ENCODE measurements at regions not wholly inside any gene's neighbourhood (a gene's known extent, or its start where the extent isn't known, plus 50 kb on each side); places are given as distances from the start of the nearest gene placed in this dataset.
"Not testable (repeated sequence)": the region's sequence is repeated elsewhere in the genome, so short reads cannot be mapped to it uniquely, and the experiment has no call there.

GRCh38 chr4:138347561-138347960 is 105.4 kb upstream of the SLC7A11 start:
- DNase-seq, result no peak

- no peak for DNase-seq
Observed at GRCh38 chr4:138344851-138345250, 102.7 kb upstream of the SLC7A11 start.

GRCh38 chr4:138344054-138344453 is 101.9 kb upstream of the SLC7A11 start:
- DNase-seq, result no peak

- no peak for DNase-seq
Observed at GRCh38 chr4:138341739-138342415, 99.7 kb upstream of the SLC7A11 start.

GRCh38 chr4:138338840-138339239 is 96.7 kb upstream of the SLC7A11 start:
- DNase-seq, result no peak

GRCh38 chr4:138338222-138338621 is 96.1 kb upstream of the SLC7A11 start:
- not testable (repeated sequence) for DNase-seq

GRCh38 chr4:138334346-138335016 is 92.3 kb upstream of the SLC7A11 start:
- no peak for DNase-seq

- DNase-seq, result not testable (repeated sequence)
Observed at GRCh38 chr4:138332415-138332814, 90.3 kb upstream of the SLC7A11 start.

GRCh38 chr4:138330531-138330930 is 88.4 kb upstream of the SLC7A11 start:
- DNase-seq, result no peak

GRCh38 chr4:138329506-138330070 is 87.4 kb upstream of the SLC7A11 start:
- no peak for DNase-seq

- DNase-seq, result no peak
Observed at GRCh38 chr4:138327338-138327737, 85.2 kb upstream of the SLC7A11 start.

GRCh38 chr4:138320831-138321230 is 78.7 kb upstream of the SLC7A11 start:
- DNase-seq, result no peak

GRCh38 chr4:138320030-138320429 is 77.9 kb upstream of the SLC7A11 start:
- no peak for DNase-seq

GRCh38 chr4:138317175-138317748 is 75.1 kb upstream of the SLC7A11 start:
- DNase-seq, result no peak

- no peak for DNase-seq
Observed at GRCh38 chr4:138312536-138312911, 70.4 kb upstream of the SLC7A11 start.

- DNase-seq, result no peak
Observed at GRCh38 chr4:138311771-138312535, 69.8 kb upstream of the SLC7A11 start.

- no peak for DNase-seq
Observed at GRCh38 chr4:138310991-138311390, 68.8 kb upstream of the SLC7A11 start.

- no peak for DNase-seq
Observed at GRCh38 chr4:138310498-138310897, 68.3 kb upstream of the SLC7A11 start.

GRCh38 chr4:138308356-138308755 is 66.2 kb upstream of the SLC7A11 start:
- no peak for DNase-seq

- DNase-seq, result no peak
Observed at GRCh38 chr4:138307319-138307718, 65.2 kb upstream of the SLC7A11 start.

GRCh38 chr4:138305050-138305449 is 62.9 kb upstream of the SLC7A11 start:
- no peak for DNase-seq

GRCh38 chr4:138301536-138301935 is 59.4 kb upstream of the SLC7A11 start:
- DNase-seq, result no peak

GRCh38 chr4:138300616-138301015 is 58.5 kb upstream of the SLC7A11 start:
- DNase-seq, result no peak
